Endothelial cell (in vitro differentiated cells): ENCODE measurements at regions not wholly inside any gene's neighbourhood (a gene's known extent, or its start where the extent isn't known, plus 50 kb on each side); places are given as distances from the start of the nearest gene placed in this dataset.

Experiments used
- DNase-seq: peaks from one replicate; pipeline ENCODE4 v3.0.0; 2021; ENCODE audit warnings: low spot score
- H3K27ac Mint-ChIP-seq: one replicate; pipeline ENCODE4 v1.8.0; 2021; ENCODE audit warnings: mixed read lengths, inconsistent platforms; ENCODE audit not compliant: unreplicated experiment
- H3K27me3 Mint-ChIP-seq: one replicate; pipeline ENCODE4 v1.8.0; 2021; ENCODE audit warnings: mild to moderate bottlenecking, moderate library complexity, mixed read lengths, inconsistent platforms; ENCODE audit not compliant: unreplicated experiment
- H3K36me3 Mint-ChIP-seq: one replicate; pipeline ENCODE4 v1.8.0; 2021; ENCODE audit warnings: mild to moderate bottlenecking, low read depth, mixed read lengths, inconsistent platforms; ENCODE audit not compliant: unreplicated experiment
- H3K4me1 Mint-ChIP-seq: one replicate; pipeline ENCODE4 v1.8.0; 2021; ENCODE audit warnings: mild to moderate bottlenecking, mixed read lengths, inconsistent platforms; ENCODE audit not compliant: unreplicated experiment
- H3K4me3 Mint-ChIP-seq: one replicate; pipeline ENCODE4 v1.8.0; 2021; ENCODE audit warnings: mild to moderate bottlenecking, mixed read lengths, inconsistent platforms; ENCODE audit not compliant: unreplicated experiment
- H3K9me3 Mint-ChIP-seq: one replicate; pipeline ENCODE4 v1.8.0; 2021; ENCODE audit warnings: mixed read lengths, inconsistent platforms; ENCODE audit not compliant: unreplicated experiment
- CTCF ChIP-seq: fragments of 200-600 bp; sonication (generic); IDR thresholded peaks from one replicate; pipeline ENCODE4 v1.5.0; 2021; ENCODE audit warnings: antibody characterized with exemption; ENCODE audit not compliant: unreplicated experiment

GRCh38 chr4:163969291-163969690 lies 474.8 kb downstream of the TMA16 start:
- no peak for TF ChIP-seq CTCF
- H3K4me1 Mint-ChIP-seq = peaks cover 3% of the 10 kb centered on the region
- DNase-seq = no peak
- no peak overlapping the region for H3K4me3 Mint-ChIP-seq
- no peaks in the 10 kb centered on the region for H3K36me3 Mint-ChIP-seq
- H3K9me3 Mint-ChIP-seq = no peaks in the 10 kb centered on the region
- H3K27ac Mint-ChIP-seq = no peak overlapping the region
- H3K27me3 Mint-ChIP-seq = peaks cover 1% of the 10 kb centered on the region

GRCh38 chr4:163976588-163976987 lies 482.1 kb downstream of the TMA16 start:
- DNase-seq = no peak
- Mint-ChIP-seq H3K4me1 (no peaks in the 10 kb centered on the region), H3K4me3 (no peak overlapping the region), H3K9me3 (no peaks in the 10 kb centered on the region), H3K27me3 (no peaks in the 10 kb centered on the region), H3K27ac (no peak overlapping the region), H3K36me3 (no peaks in the 10 kb centered on the region)
- TF ChIP-seq CTCF = no peak

GRCh38 chr4:163988391-163988790 lies 493.9 kb downstream of the TMA16 start:
- DNase-seq = no peak
- no peak for TF ChIP-seq CTCF
- H3K27me3 Mint-ChIP-seq = no peaks in the 10 kb centered on the region
- no peaks in the 10 kb centered on the region for H3K36me3 Mint-ChIP-seq
- no peaks in the 10 kb centered on the region for H3K9me3 Mint-ChIP-seq
- H3K4me3 Mint-ChIP-seq = no peak overlapping the region
- no peak overlapping the region for H3K27ac Mint-ChIP-seq
- H3K4me1 Mint-ChIP-seq = no peaks in the 10 kb centered on the region

- Mint-ChIP-seq H3K9me3 (no peaks in the 10 kb centered on the region), H3K36me3 (no peaks in the 10 kb centered on the region), H3K4me3 (no peak overlapping the region), H3K27ac (no peak overlapping the region), H3K4me1 (no peaks in the 10 kb centered on the region), H3K27me3 (no peaks in the 10 kb centered on the region)
- no peak for DNase-seq
- no peak for TF ChIP-seq CTCF
Observed at GRCh38 chr4:163988865-163989264, 494.4 kb downstream of the TMA16 start.

- no peak for DNase-seq
- Mint-ChIP-seq H3K36me3 (no peaks in the 10 kb centered on the region), H3K4me3 (no peak overlapping the region), H3K27ac (no peak overlapping the region), H3K9me3 (no peaks in the 10 kb centered on the region), H3K4me1 (no peaks in the 10 kb centered on the region), H3K27me3 (no peaks in the 10 kb centered on the region)
- TF ChIP-seq CTCF = no peak
Observed at GRCh38 chr4:163991298-163991865, 496.9 kb downstream of the TMA16 start.
